Stimulated activated CD4-positive, alpha-beta T cell treated with anti-CD3 and anti-CD28 coated beads, Interleukin-4, amount 100 ng/mL, for 24 hours (primary cell): ENCODE measurements at regions not wholly inside any gene's neighbourhood (a gene's known extent, or its start where the extent isn't known, plus 50 kb on each side); places are given as distances from the start of the nearest gene placed in this dataset.
"Not testable (repeated sequence)": the region's sequence is repeated elsewhere in the genome, so short reads cannot be mapped to it uniquely, and the experiment has no call there.

Experiments used
- DNase-seq: peaks from one replicate; pipeline ENCODE4 v3.0.0-alpha.2; 2020

DNA sequence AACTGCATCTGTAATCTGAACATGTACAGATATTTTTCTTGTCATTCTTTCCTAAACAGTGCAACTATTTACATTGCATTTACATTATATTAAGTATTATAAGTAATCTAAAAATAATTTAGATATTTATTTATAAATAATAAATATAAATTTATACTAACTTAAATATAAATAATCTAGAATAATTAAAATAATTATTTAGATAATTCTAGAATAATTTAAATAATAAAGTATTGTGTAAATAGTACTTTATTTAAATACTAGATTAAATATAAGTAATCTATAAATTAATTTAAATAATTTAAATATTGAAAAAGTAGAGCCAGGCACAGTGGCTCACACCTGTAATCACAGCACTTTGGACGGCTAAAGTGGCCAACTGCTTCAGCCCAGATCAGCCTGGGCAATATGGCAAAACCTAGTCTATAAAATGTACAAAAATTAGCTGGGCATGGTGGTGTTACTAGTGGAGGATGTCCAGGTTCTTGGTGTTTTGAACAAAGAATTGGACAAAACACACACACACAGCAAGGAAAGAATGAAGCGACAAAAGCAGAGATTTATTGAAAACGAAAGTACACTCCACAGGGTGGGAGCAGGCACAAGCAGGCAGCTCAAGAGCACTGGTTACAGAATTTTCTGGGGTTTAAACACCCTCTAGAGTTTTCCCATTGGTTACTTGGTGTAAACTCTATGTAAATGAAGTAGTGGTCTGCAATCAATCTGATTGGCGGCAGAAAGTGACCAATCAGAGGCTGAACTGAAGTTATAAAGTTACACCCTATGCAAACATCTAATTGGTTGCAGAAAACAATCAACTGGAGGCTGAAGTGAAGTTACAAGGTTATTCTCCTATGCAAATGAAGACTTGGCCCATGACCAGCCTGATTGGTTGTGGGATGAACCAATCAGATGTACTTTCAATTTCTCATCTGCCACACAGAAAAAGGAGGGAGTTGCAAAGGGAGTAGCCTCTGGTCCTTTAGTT is 100.2 kb upstream of the SP4 start:
- no peak for DNase-seq

DNA sequence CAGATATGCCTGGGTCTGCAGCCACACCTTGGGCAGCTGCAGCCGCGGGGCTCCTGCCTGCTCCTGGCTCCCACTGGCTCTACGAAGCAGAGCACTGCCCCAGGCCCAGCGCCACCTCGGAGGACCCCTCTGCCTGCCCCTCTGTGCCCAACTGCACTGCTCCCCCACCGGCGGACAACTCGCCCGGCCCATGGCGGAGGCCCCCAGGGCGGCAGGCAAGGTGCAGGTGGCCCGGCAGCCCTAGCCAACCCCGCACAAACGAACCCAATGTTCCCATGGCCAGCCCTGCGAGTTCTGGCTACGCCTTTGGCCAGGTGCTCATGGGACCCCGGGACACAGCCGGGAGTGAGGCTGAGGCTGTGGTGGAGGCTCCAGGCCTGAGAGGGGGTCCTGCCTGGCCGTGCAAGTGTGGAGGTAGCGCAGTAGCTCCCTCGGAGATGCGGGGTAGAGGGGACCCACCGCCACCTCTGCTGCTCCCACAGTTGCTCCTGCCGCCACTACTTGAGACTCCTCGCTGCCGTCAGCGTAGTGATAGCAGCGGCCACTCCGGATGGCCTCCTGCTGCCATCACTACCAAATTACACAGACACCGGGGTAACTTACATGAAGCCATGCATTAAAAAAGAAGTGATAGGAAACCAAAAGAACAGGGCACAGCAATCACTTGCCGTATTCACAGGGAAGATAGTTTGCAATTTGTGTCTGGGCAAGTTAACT is 97.3 kb upstream of the SP4 start:
- no peak for DNase-seq

DNA sequence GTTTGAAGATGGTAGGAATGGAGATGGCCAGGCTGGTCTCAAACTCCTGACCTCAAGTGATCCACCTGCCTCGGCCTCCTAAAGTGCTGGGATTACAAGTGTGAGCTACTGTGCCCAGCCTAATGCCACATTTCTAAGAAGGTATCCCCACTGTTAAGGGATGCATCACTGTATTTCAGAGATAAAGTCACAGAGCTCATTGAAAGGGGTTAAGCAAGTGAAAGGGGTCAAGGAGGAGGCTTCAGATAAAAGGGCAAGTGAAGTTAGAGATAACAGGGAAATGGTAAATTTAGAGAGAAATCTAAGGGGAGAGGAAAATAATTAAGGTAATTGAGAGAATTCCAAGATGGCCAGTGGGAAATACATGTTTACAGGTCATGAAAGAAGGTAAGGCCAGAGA is 93.0 kb upstream of the SP4 start:
- DNase-seq: no peak

DNA sequence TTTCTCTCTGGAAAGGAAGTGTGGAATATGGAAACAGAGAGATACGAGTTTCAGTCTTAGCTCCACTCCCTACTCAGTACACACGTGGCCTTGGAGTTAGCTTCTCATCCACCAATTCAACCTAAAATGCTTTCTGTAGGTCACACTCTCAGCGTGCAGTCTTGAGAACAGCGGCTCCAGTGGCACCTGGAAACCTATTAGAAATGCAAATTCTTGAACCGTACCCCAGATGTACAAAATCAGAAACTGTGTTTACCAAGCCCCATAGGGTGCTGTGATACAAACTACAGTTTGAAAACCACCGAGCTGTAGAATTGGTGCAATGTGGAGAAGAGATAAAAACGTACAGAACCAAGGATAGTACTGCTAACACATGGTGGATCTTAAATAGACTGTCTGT is 91.1 kb upstream of the SP4 start:
- DNase-seq: no peak

DNA sequence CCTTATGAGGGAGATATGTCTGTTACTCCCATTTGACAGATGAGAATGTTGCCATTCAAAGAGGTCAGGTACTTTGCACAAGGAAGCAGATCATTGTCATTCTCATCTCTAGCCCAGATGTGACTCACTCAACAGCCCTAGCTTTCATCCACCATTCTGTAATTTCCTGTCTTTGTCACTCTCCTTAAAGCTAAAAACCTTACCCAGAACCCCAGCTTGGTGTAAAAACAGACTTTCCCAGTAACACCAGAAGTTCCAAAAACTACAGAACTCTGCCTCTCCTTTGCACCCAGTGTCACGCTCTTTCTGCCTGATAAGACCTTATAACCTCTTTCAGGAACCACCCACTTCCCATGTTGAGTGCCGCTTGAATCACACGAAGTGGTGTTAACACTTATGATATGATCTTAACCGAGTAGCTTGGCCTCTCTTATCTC is 89.1 kb upstream of the SP4 start:
- DNase-seq: peak; percentile 73

DNA sequence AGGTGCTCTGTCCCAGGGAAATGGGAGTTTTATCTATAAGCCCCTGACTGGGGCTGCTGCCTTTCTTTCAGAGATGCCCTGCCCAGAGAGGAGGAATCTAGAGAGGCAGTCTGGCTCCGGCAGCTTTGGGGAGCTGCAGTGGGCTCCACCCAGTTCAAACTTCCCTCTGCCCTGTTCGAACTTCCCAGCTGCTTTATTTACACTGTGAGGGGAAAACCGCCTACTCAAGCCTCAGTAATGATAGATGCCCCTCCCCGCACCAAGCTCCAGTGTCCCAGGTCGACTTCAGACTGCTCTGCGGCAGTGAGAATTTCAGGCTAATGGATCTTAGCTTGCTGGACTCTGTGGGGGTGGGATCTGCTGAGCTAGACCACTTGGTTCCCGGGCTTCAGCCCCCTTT is 83.0 kb upstream of the SP4 start:
- not testable (repeated sequence) for DNase-seq

DNA sequence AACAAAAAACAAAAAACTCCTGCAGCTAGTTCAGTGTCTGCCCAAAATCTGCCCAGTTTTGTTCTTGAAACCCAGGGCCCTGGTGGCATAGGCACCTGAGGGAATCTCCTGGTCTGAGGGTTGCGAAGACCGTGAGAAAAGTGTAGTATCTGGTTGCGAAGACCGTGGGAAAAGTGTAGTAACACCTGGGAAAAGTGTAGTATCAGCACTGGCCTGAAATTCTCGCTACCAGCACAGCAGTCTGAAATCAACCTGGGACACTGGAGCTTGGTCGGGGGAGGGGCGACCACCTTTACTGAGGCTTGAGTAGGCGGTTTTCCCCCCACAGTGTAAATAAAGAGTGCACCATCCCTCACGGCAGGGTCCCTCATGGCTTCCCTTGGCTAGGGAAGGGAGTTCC is 82.5 kb upstream of the SP4 start:
- DNase-seq: no peak

DNA sequence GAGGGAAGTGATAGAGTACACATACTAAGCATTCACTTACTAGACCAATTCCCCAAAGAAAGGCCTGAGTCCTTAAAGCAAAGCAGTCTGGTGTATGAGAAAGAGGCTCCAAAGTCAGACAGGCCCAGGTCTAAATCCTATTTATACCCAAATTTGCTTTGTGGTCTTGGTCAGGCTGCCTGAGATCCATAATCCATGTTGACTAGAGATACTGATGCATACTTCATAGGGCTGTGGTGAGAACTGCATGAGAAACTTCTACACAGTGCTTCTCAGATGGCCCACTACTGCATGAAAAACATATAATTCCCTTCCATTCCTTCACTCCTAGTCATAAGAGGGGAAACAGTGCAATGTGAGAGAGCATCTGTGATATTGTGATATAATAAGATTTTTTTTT is 81.6 kb upstream of the SP4 start:
- DNase-seq: no peak

DNA sequence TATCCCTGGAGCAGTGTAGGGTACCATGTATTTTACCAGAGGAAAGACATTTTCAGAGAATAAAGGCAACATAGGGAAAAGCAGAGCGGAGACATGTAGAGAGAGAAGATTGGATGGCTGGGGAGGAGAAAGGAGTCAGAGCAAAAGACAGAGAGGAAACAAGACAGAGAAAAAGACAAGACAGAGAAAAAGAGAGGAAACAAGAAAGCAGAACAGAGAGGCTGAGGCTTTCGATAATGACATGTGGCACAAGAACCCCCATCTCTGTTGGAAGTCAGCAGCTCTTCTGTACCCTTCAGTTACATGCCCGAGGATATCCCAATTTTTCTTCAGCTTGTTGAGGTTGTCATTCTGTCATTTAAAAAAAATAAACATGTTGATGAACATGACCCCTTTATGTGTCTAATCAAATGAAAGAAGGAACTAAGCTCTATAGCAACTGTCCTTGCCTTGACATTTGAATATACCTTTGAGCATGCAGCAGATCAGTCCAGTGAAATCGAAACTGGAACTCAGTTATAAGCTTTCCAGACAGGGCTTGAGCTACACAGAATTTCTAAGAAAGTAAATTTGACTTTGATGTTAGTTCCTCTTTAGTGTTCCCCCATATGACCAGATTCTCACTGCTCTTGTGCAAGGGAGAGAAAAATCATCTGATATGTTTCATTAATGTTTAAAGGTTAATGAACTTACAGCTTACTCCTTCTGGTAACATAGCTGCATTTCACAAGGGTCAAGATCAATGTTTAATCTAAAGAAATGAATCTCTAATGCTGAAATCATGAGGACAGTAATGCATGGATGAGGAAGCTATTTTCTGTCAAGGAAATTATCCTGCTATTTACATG is 75.1 kb upstream of the SP4 start:
- DNase-seq: no peak

DNA sequence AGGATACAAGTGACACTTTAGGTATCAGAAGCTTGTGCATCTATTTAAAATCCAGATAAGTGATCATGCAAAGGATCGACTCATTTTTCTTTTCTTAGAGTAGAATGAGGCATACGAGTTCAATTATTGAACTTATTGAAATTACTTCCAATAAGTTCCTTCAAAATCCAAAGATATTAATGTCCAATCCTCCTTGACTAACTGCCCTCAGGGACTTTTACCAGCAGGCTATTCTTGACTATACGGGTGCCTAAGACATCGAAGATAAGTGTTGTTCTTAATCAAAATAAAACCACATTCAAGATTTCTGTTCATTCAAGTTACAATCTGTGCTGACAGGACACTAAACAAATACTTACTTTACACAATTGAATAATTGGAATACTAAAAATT is 74.5 kb upstream of the SP4 start:
- no peak for DNase-seq

DNA sequence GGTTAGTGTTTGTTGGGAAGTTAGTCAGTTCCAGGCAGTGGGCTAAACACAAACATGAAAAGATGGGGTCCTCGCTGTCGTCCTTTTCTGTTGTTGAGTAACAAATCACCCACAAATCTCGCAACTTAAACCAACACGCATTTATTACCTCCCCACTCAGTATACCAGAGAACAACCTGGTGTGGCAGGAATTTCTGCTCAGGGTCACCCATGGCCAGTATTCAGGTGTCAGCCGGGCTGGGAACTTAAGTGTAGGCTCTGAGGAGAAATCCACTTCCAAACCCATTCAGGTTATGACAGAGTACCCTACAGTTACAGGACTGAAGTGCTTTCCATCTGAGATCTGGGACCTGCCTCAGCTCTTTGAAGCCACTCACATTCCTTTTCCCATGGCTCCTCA is 73.6 kb upstream of the SP4 start:
- no peak for DNase-seq

DNA sequence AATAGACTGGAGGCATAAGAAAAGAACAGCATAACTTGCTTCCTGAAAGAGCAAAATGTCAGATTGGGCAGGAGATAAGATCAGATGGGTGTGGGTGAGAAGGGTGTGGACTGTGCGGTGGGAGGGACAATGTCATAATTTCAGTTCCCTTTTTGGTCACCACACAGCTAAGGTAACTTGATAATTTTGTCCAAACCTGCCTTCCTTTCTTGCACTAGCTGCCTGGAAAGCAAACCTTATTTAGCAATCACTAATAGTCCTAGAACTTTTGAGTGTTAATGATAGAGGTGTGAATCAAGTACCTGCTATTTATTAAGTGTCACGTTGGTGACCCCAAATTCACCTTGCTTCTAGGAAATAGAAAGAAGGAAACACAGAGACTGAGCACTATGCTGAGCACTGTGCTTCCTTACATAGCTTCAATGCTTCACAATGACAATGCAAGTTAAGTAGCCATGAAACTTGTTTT is 72.4 kb upstream of the SP4 start:
- peak; percentile 62 for DNase-seq

DNA sequence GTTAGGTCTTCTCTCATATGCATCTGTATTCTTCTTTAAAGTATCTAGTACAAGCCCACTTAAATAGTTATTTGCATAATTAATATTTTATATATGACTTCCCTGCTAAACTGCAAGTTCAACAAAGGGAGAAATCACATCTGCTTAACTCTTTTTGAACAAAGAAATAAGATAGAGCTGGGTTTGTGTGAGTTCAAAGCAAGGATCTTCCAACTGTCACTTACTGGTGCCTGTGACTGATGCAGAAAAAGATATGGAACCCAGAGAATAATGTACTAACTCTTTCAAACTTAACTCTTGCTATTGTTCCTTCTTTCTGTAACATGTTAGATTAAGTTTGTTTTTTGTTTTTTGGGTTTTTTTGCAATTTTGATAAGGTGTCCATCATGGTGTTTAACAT is 71.3 kb upstream of the SP4 start:
- DNase-seq: no peak

DNA sequence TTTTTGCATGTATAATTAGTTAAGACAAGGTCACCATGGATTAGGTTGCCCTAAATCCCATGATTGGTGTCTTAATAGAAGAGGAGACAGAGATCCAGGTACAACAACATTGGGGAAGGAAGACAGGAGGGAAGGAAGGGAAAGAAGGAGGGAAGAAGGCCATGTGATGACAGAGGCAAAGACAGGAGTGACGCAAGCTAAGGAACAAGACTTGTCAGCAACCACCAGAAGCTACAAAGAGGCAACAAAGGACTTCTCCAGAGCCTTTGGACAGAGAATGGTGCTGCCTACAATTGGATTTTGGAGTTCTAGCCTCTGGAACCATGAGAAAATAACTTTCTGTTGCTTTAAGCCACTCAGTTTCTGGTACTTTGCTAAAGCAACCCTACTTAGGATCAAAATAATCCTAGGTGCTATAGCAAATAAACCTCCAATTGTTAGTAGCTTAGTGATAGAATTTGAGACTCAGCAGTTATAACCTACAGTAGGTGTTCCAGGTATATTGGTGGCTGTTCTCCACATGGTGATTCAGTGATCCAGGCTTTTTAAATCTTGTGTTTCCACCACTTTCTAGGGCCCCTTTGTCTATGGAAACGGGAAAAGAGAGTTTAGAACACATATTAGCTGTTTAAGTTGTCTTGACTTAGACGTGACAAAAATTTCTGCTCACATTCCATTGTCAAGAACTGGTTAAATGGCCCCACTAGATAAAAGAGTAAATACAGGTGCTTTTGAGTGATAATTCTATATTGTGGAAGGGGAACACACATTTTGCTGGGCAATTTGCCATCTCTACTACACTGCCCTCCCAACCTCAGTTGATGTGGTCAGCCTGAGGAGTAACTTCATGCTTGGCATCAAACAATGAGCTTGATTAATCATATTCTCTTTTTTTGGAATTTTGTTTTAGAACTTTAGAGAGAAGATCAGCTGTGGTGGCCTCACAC is 70.5 kb upstream of the SP4 start:
- DNase-seq: no peak

DNA sequence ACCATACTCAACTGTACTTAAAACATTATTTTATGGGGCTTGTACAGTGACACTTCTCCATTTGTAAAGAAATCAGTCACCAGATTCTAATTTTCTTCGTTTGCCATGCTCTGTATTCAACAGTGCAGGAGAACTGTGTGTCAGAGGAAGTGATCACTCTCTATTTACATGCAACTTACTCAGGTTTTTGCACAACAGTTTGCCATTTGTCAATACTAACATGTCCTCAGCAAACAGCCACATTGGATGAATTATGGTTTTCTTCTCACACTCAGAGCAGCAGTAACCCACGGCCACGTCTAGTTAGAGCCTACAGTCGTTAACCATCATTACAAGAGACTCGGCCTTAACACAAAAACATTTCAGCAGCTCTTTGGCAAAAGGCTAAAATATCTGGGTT is 69.2 kb upstream of the SP4 start:
- no peak for DNase-seq

DNA sequence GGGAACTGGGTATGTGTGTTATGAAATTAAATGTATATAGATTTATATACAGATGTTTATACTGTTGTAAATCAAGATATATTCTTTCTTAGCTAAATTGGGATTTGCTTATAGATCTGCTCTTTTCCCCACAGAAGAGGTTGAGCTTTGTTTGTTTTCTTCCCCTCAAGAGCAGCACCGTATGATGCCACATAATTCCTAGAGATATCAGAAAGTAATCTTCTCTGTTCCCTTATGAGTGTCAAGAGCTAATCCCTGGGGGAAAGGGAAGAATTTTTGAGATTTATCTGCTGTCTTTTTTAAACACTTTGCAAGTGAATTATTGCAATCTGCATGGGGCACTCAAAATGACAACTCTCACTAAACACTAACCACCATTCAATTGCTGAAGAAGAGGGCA is 68.7 kb upstream of the SP4 start:
- no peak for DNase-seq

DNA sequence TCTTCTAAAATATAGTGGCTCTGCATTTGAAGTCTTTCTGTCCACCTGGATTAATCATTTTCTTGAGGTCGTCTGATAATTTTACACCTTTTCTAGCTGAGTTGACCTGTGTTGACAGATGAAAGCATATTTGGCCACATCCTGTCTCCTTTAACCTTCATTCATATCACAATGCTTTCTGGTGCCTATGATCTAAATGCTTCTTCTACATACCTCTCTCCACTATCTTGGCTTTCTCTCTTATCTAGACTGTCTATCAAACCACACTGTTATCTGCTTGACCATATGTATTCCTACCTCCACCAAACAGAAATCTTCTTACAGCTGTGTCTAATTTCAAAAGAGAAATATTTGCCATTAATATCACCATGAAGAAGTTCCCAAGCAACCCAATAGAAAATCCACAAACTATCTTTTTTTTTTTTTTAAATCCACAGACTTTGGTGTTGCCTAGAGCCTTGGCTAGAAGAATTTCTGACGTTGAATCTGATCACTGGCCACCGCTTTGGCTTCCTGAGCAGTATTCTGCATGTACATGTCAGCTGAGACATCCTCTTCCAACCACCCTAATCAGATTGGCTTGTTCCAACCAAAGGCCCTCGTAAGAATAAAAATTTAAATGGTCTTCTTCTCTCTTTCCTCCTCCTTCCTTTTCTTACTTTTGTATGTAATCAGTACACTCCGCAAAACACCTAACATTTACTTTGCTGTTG is 66.3 kb upstream of the SP4 start:
- DNase-seq: no peak

DNA sequence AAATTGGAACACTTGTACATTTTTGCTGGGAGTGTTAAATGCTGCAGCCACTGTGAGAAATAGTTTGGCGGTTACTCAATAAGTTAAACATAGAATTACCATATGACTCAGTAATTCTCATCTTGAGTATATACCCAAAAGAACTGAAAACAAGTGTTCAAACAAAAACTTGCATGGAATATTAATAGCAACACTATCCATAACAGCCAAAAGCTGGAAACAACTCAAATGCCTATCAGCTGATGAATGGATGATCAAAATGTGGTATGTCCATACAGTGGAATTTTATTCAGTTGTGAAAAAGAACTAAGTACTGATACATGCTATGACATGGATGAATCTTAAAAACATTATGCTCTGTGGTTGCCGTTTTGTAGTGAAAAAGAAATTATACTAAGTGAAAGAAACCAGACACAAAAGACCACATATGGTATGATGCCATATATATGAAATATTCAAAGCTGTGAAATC is 63.0 kb upstream of the SP4 start:
- no peak for DNase-seq

DNA sequence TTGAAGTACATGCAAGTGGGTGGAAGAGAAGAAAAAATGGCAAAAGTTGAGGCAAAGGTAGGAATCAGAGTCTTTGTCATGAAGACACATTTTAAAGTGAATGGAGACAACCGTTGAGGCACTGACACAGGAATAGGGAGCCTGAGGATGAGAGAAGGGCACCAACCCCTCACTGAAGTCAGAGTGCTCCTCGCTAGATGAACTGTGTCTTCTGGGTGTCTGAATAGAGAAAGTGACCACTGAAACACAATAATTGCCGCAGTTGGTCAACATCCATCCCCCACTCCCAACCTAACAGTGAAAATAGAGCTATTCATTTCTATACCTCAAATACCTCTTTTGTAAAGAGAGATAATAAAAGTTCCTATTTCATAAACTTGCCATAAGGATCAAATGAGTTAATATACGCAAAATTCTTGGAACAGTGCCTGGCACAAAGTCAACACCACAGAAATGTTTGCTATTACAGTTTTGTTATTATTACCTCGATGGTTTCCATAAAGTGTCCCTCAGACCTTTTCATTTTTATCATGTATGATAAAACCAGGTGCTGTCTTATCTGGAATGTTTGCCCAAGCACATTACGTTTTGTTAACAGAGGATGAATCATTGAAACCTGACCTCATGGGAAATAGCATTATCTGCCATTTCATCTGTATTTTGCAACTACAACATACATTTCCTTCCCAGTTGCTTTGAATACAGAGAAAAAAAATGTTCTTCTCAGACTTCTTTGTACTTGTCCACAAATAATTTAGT is 61.8 kb upstream of the SP4 start:
- DNase-seq: no peak

DNA sequence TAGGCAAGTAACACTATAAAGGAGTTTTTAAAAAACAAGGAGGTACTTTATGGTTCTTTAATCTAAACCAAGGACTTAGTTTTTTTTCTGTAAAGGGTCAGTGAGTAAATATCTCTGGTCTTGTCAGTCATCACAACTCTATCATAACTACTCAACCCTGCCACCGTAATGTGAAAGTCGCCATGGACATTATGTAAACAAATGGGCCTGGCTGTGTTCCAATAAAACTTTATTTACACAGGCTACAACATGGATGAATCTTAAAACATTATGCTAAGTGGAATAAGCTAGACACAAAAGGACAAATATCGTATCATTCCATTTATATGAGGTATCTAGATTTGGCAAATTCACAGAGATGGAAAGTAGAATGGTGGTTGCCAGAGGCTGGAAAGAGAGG is 60.8 kb upstream of the SP4 start:
- DNase-seq: no peak
